ENCODE measurements at regions not wholly inside any gene's neighbourhood (a gene's known extent, or its start where the extent isn't known, plus 50 kb on each side); places are given as distances from the start of the nearest gene placed in this dataset.

GRCh38 chr2:76455910-76456309 lies 745.2 kb upstream of the GCFC2 start:
- Histone ChIP-seq H3K4me1 (no peaks in the 10 kb centered on the region), H3K9me3 (no peaks in the 10 kb centered on the region), H3K27ac (no peak overlapping the region), H3K4me3 (no peak overlapping the region), H3K27me3 (no peaks in the 10 kb centered on the region), H3K36me3 (no peaks in the 10 kb centered on the region)
- TF ChIP-seq POLR2A (IDR thresholded peaks at IDR 0.05) (no peak), CTCF (IDR thresholded peaks at IDR 0.05) (no peak)
- WGBS (ENCODE audit: insufficient coverage, low coverage, low lambda C conversion rate, missing lambda C conversion rate), result 57% methylated on average over 2 of the region's 2 CpGs
- intact Hi-C loops (cut with DNase I), result no loop called here
- ATAC-seq (no peak), DNase-seq (no peak)

GRCh38 chr2:76450024-76450475 lies 739.3 kb upstream of the GCFC2 start:
- intact Hi-C loops (cut with DNase I), result no loop called here
- no peak for TF ChIP-seq POLR2A (IDR thresholded peaks at IDR 0.05)
- Histone ChIP-seq H3K9me3 (no peaks in the 10 kb centered on the region), H3K27ac (no peak overlapping the region), H3K36me3 (no peaks in the 10 kb centered on the region), H3K4me3 (no peak overlapping the region), H3K27me3 (no peaks in the 10 kb centered on the region), H3K4me1 (no peaks in the 10 kb centered on the region)
- 33% methylated on average over 1 of the region's 1 CpG for WGBS (ENCODE audit: insufficient coverage, low coverage, low lambda C conversion rate, missing lambda C conversion rate)
- ATAC-seq, result no peak
- DNase-seq, result no peak

GRCh38 chr2:76448956-76449355 lies 738.2 kb upstream of the GCFC2 start:
- no CpG with 5 or more reads among the region's 1 CpG for WGBS (ENCODE audit: insufficient coverage, low coverage, low lambda C conversion rate, missing lambda C conversion rate)

GRCh38 chr2:76447294-76447693 lies 736.6 kb upstream of the GCFC2 start:
- DNase-seq (no peak), ATAC-seq (no peak)
- TF ChIP-seq CTCF (IDR thresholded peaks at IDR 0.05), result no peak
- no peak for TF ChIP-seq POLR2A (IDR thresholded peaks at IDR 0.05)
- no peaks in the 10 kb centered on the region for H3K36me3 ChIP-seq
- no peaks in the 10 kb centered on the region for H3K4me1 ChIP-seq
- no peak overlapping the region for H3K27ac ChIP-seq
- H3K4me3 ChIP-seq, result no peak overlapping the region
- intact Hi-C loops (cut with DNase I), result no loop called here
- no peaks in the 10 kb centered on the region for H3K27me3 ChIP-seq
- H3K9me3 ChIP-seq, result no peaks in the 10 kb centered on the region
- WGBS (ENCODE audit: insufficient coverage, low coverage, low lambda C conversion rate, missing lambda C conversion rate), result 61% methylated on average over 3 of the region's 3 CpGs

More at GRCh38 chr2:76448956-76449355, 738.2 kb upstream of the GCFC2 start:
- intact Hi-C loops (cut with DNase I), result no loop called here
- no peak for TF ChIP-seq POLR2A (IDR thresholded peaks at IDR 0.05)
- TF ChIP-seq CTCF (IDR thresholded peaks at IDR 0.05), result no peak
- Histone ChIP-seq H3K27me3 (no peaks in the 10 kb centered on the region), H3K9me3 (no peaks in the 10 kb centered on the region), H3K27ac (no peak overlapping the region), H3K4me3 (no peak overlapping the region), H3K36me3 (no peaks in the 10 kb centered on the region), H3K4me1 (no peaks in the 10 kb centered on the region)
- DNase-seq (no peak), ATAC-seq (no peak)

GRCh38 chr2:76446872-76447271 lies 736.2 kb upstream of the GCFC2 start:
- DNase-seq, result no peak
- Histone ChIP-seq H3K27ac (no peak overlapping the region), H3K9me3 (no peaks in the 10 kb centered on the region), H3K27me3 (no peaks in the 10 kb centered on the region), H3K36me3 (no peaks in the 10 kb centered on the region), H3K4me1 (no peaks in the 10 kb centered on the region), H3K4me3 (no peak overlapping the region)
- intact Hi-C loops (cut with DNase I), result no loop called here
- no peak for TF ChIP-seq CTCF (IDR thresholded peaks at IDR 0.05)
- TF ChIP-seq POLR2A (IDR thresholded peaks at IDR 0.05), result no peak
- ATAC-seq, result no peak

Measured in right lobe of liver (tissue), 6 donors.